LHCN-M2 (cell line): ENCODE measurements at regions not wholly inside any gene's neighbourhood (a gene's known extent, or its start where the extent isn't known, plus 50 kb on each side); places are given as distances from the start of the nearest gene placed in this dataset.

Experiments used
- DNase-seq: peaks from one replicate; pipeline ENCODE4 v3.0.0-alpha.2; 2012; ENCODE audit warnings: low read depth

DNA sequence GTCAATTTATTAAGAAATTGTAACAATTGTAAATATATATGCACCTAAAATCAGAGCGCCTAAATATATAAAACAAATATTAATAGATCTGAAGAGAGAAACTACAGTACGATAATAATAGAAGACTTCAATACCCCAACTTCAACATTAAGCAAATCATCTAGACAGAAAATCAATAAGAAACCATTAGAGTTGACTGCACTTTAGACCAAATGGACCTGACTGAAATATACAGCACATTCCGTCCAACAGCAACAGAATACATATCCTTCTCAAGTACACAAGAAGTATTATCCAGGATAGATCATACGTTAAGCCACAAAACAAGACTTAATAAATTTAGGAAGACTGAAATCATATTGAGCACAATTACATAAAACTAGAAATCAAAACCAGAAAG is 208.7 kb downstream of the MED10 start:
- no peak for DNase-seq

DNA sequence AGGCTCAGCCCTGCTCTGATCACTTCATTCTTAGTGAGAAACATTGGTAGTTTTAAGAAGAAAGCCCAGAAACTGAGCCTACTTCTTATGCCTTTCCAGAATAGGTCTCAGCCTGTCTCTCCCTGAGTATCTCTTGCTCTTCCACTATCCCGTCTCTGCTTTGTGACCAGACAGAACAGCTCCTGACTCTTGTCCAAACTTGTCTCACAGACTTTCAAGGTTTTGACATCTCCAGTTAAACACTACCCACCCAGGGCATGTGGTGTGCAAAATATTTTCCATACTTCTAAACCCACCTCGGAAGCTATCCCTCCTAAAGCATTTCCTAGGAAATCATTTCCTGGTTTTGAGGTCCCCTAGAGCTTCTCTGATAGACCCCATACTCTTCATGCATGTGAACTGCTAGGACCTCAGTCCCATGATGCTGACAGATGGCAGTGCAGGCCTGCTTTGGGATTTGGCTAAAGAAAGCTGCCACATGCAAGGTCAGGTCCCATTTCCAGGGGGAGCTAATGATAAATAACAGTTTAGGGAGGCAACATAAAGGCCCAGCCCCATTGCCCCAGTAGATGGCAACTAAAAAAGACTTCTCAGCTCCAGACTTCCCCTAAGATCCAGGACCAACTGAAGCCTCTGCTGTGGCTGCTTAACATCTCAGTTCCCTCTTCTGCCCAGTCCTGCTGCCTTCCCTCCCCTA is 211.5 kb downstream of the MED10 start:
- no peak for DNase-seq

DNA sequence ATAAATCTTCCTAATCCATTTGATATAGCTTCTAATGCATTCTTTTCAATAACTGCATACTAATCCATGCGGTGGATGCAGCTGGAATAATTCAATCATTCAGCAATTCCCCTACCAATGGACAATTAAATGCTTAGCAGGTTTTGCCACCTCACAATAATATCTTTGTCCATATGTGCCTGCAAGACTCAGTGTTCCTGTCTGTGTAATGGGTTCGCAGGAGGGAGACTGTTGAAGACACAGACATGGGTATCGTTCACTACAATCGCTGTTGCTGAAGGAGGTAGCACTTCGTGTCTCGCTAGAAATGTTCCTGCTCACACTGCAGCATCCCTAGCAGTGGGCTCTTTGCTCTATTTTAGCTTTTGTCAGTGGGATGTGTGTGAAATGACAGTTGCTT is 214.4 kb downstream of the MED10 start:
- DNase-seq, result no peak

DNA sequence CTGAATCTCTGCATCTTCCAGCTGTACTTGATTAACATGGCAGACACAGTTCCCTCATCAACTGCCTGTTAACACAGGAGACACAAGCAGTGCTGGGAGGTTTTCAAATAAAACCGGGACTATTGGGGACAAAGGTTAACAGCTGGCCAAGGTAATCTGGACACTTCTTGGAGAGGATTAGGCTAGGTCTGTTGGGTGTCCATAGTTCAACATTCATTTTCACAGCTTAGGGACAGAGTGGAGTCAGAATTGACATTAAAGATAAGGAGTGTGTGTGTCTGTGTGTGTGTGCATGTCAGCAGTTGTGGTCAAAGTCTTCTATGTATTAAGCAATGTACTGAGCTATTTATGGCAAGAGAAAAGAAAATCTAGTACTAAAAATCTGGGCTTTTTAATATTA is 216.2 kb downstream of the MED10 start:
- peak; percentile 3 for DNase-seq

DNA sequence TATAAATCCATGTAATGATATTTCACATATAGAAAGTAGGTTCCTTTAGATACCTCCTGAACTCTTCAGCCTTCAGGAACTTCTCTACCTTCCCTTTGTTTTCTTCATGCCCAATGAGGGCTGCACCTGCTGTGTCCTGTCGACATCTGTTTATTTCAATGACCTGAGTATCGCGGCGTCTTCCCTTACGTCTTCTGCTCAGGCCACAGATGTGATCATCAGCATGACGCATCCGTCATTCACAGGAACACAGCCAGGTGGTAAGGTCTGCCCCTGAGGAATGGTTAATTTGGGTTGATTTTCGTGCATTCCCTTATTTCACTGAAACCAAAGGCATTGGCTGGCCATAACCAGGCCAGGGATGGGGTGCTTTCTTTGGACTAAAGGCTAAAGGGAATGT is 217.1 kb downstream of the MED10 start:
- DNase-seq, result peak; percentile 31

DNA sequence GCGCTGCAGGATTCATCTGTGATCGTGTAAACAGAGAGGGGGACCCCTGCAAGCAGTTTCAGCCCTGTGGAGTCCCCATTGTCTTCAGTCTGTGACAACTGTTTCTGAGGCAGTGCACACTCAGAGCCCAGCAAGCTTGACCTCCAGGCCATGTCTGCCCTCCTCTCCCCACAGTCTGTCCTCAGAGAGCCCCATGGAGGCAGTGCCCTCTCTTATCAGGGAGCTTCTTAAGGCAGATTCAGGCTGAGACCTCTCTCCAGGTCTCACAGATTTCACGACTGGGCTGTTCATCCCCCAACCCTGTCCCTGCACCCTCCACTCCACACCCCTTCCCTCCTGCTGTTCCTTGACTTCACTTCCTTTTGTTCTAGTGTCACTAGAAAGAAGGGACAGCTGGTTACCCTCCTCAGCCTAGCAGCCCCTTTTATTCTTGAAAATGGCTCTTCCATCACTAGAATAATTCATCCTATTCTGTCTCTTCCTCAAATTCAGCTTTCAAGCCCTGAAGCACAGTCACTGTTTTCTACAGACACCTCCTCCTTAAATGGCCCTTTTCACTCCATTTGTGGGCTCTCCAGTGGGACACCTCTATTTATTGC is 218.4 kb downstream of the MED10 start:
- no peak for DNase-seq

DNA sequence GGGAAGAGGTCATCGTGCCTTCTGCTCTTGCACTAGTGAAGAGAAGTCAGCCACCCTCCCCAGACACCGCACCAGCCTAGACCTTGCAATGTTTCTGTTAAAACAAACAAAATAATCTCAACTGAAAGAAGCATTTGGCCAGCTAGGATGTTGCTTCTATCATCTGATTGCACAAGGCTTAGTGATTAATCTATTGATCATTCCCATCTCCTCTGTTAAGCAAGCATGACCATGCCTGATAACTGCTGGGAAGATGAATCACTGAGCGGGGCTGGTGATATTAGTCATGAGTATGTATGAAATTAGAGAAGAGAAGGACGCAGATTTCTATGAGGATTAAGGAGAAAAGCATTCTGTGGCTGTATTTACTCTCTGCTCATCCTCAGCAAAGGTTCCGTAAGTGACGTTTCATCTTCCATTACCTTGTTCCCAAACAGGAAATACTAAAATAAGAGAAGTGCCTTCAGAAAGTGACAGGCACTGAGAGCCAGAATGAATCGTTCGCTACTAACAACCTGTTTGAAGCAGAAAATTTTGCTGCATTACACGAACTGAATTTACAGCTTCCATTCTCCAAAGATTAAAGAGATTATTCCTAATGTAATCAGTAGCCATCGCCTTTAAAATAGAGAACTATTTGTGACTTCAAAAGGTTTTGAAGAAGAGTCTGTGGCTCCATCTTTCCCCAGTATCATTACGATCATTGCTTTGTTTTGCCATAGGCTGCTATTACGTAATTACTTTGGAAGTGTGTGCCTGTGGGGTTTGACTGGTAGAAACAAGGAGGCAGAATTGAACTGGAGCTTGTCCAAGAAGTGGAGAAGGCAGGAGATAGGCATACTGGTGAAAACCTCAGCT is 219.1 kb downstream of the MED10 start:
- peak; percentile 86 for DNase-seq

DNA sequence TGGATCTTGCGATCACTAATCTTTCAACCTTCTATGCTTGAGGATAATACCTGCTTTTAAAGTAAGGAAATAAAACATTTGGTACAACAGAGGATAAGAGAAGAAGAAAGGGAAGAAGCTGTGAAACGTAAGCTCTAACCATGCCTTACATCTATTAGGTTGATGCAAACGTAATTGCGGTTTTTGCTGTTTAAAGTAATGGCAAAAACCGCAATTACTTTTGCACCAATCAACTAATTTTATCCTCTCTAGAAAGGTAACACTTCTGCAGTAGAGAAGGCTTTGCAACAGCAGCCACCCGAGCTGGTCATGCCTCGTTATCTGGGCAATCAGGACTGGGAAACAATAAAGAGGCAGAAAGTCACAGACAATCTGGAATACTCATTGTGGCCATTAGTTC is 224.1 kb downstream of the MED10 start:
- DNase-seq, result no peak

DNA sequence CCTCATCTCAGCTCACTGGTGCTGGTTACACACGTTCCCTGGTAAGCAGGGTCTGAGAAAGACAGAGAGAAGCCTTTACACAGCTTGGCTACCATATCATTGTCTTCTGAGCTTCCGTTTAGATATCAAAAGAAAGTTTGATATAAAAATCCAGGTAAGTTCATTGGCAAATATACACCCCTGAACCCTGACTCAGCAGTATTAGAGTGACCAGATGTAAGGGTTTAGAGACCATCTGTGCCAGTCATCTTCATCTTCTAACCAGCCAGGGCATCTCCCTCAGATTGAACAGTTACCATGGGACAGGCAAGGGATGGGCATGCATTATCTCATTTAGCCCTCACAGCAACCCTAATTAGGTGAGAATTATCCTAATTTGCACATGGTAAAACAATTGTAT is 232.1 kb downstream of the MED10 start:
- no peak for DNase-seq

DNA sequence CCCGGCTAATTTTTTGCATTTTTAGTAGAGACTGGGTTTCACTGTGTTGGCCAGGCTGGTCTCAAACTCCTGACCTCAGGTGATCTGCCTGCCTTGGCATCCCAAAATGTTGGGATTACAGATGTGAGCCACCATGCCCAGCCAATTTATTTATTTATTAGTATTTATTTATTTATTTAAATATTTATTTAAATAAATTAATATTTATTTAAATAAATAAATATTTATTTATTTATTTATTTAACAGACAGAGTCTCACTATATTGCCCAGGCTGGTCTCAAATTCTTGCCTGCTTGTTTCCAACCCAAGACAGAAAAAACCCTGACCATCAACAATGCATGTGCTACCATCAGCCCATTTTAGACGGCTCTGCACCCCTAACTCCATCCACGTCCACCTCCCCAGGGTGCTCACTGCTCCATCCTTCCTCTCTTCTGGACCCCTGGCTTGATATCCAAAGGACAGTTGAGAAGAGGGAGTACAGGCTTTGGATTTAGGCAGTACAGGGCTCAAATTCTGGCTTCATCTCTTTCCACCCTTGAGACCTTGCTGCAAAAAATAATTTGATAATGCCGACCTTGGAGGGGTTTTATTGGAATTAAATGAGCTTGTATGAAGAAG is 232.6 kb downstream of the MED10 start:
- no peak for DNase-seq

DNA sequence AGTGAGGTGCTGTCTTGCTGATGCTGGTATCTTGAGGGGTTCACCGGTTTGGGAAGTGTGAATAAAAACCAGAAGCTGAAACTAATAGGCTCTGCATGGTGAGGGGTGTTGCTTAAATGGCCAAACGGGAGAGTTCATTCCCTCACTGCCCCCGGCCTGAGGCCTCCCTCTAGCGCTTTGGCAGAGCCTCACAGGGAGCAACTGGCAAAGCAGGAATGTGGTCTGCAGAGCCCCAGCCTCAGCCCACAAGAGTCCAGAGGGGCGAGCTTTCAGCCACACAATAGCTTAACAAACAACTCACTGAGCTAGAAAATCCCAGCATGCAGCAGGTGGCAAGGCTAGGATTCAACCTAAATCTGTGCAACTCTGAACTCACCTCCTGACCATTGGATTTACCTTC is 234.8 kb downstream of the MED10 start:
- no peak for DNase-seq

DNA sequence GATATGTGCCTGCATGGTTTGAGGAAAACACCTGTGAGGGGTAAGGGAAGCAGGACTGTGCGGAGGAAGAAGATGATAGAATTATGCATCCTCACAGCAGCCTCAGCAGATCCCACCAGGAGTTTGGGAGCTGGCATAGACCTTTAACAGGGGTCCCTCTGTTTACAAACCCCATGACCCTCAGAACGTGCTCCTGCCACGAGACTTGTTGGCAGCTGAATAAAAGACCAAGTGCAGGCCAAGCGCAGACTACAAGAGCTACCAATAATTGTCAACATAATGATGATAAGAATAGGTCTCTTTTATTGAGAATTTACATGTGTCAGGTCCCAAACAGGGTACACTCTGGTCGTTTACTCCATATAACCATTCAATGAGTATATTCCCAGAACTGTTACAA is 236.0 kb downstream of the MED10 start:
- no peak for DNase-seq

DNA sequence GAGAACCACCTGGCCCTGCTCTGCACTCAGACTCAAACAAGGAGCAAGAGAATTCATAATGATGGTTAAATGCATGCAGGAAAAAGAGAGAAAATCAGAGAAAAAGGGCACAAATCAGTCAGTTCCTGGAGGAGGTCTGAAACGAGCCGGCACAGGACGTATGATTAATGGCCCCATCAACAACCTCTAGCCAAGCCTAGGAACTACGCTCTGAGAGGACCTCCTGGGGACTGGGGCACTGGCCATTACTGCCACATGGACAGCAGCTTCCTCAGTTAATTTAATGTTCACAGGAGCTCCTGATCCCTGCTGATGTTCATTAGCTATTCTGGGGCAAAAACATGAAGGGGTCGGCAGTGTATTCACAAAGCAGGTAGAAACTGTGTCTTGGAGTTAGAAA is 238.1 kb downstream of the MED10 start:
- DNase-seq, result no peak

DNA sequence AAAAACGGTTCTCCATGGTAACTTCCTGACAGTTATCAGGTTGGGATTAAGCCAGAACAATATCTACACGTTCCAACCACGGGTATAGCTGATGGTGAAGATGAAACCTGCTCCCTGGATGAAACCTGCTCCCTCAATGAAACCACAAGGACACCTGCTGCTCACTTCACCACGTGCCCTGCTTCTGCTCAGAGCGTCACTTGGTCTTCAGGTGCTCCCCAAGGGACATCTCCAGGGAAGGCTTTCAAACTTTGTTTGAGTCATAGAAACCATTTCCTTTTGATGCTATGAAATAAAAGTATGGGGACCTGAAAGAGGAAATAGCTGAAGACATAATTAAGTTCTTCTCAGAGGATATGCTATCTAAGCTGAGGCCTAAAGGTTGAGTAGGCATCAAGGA is 242.4 kb downstream of the MED10 start:
- DNase-seq, result no peak

DNA sequence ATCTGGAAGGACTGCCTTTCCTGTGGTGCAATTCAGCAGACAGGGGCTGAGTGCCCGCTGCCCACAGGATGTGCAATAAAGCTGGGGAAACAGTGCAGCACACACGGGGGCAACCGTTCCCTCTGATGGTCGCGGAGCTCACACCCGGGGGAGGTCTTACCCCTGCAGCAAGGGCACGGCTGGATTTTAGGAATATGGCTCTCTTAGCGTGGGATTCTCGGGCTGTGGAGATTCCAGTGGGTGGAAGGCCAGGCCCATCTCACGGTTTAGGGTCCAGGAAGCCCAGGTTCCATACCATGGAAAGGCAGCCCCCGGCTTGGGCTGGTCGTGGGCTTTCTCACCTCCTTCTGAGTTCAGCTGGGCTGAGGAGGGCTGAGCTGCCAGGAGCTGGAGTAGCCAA is 244.1 kb downstream of the MED10 start:
- no peak for DNase-seq

DNA sequence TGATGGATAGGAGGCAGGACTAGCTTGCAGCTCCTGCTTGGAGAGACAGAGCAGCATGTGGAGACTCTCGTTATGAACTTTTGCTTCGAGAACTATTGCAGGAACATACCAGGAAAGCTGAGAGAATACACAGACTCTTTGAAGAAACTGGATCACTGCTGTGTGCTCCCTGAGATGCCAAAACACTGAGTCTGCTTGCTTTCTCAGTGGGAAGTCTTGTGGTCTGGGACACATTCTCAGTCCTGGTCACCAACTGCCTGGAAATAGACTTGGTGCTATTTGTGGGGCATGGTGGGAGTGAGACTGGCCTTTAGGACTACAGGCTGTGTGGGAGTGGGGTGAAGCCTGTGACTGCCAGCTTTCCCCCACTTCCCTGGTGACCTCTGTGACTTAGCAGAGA is 252.6 kb downstream of the MED10 start:
- DNase-seq, result no peak

DNA sequence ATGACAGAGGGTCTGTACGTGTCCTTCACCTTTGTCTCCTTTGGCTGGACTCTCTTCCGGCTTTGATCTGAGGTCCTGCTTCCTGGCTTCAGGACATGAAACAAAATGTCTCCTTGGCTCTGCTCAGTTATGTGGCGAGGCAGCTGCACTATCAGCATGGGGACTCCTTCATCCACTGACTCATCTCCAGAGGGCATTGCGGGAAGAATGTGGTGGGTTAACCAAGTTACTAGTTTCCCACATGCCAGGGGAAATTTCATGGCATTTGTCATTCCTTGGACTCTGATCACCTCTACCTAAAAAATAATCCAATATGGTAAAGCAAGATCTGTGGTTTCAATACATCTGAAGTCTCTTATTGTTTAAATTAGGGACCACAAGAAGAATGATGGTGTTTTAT is 259.7 kb downstream of the MED10 start:
- DNase-seq, result no peak

DNA sequence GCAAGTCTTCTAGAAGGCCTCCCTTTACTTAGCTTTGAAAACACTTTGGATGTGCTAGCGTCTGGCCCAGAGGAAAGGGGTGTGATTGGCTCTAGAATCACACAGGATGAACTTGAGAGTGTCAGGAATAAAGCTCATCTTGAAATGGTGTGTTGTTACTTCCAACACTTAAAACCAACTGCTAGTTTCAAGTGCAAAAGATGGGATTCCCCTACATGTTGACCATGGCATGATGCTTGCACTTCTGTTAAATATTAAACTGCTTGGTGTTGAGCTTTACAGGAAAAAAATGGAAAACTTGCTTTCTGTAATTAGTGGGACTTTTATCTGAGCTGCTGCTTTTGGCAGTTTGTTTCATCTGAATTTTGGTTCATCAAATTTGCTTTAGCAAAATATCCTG is 261.1 kb downstream of the MED10 start:
- DNase-seq, result no peak

DNA sequence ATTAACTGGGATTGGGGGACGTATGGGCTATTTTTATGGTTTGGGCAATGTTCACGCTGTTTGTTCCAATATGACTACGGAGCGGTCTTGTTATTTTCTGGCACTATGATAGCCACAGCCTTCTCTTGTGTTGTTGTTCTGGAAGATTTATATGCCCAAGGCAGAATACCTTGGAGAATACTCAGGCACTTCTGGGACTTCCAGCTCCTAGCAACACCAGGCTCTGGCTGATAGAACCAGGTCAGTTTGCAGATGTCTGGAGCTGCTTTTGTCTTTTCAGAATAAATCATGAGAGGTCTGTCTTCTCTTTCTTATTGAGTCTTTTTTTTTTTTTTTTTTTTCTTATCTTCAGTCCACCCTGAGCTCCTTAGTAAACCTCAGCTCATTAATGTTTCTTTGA is 262.5 kb downstream of the MED10 start:
- DNase-seq, result no peak

DNA sequence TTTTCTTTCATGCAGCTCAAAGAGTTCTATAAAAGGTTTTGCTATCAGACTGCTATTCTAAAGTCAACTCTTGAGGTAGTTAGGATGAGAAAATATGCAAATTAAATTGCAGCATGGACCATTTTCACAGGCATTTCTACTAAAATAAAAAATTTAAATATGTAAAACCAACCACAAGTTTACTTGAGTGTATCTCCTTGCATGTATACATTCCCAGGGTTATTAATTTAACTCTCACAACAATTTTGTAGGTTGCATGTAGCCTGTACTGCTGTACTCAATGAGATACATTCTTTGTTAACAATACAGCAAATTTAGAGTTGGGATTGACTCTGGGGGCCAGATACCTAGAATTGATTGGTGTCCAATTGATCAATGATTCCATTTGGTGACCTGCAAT is 265.8 kb downstream of the MED10 start:
- no peak for DNase-seq

DNA sequence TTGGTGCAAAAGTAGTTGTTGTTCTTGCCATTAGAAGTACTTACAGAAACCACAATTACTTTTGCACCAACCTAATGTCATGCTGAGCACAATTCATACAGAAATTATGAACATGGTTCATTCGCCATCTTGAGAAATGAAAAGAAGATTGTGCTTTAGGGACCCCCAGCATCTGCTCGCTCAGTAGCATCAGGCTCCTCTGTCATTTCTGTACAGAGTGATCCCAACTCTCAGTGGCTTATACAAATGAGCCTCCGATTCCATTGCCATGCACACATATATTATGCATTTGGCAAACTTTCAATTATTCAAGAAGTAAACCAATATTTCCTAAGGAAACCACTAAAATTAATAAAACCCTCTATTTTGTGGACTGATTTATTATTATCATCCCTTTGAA is 266.2 kb downstream of the MED10 start:
- no peak for DNase-seq

DNA sequence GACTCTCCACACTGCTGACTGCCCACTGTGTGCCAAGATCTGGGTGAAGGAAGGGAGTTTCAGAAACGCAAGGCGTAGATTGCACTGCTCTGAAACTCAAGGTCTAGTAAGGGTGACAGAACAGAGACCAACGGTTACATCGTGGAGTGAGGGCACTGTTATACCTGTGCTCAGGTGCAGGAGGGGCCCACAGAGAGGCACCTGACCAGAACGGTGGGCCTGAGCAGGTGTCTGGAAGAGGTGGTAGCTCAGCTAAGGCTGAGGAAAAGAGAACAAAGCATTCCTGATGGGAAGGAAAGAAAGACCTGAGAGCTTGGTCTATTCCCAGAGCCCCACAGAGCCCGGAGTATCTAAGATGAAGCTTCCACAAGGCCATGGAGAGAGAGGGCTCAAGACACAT is 267.2 kb downstream of the MED10 start:
- no peak for DNase-seq
